Activated T-cell treated with anti-CD3 and anti-CD28 coated beads, Interleukin-2, amount 50 U/mL, for 72 hours (primary cell): ENCODE measurements at regions not wholly inside any gene's neighbourhood (a gene's known extent, or its start where the extent isn't known, plus 50 kb on each side); places are given as distances from the start of the nearest gene placed in this dataset.

Source experiments
- ATAC-seq, 2 donors: fragments of 150-1000 bp; cut with Tn5 transposase; replicated peaks in 1 of 2; 2 replicates each; pipeline ENCODE4 v1.10.0; 2021; ENCODE audit warnings: moderate library complexity in 2 of 2, mild to moderate bottlenecking in 1 of 2
- DNase-seq, 2 donors: peaks; one replicate each; pipeline ENCODE4 v3.0.0; 2021 to 2022; ENCODE audit warnings: mixed read lengths in 1 of 2
- H3K27ac Mint-ChIP-seq: one replicate; pipeline ENCODE4 v1.8.0; 2022; ENCODE audit warnings: mild to moderate bottlenecking, moderate library complexity, mixed read lengths
- H3K27me3 Mint-ChIP-seq: one replicate; pipeline ENCODE4 v1.8.0; 2022; ENCODE audit warnings: low read depth, mixed read lengths
- H3K36me3 Mint-ChIP-seq, 2 donors: one replicate each; pipeline ENCODE4 v1.8.0; 2022; ENCODE audit warnings: mixed read lengths in 2 of 2, mild to moderate bottlenecking in 1 of 2; ENCODE audit not compliant: insufficient read depth in 2 of 2
- H3K4me1 Mint-ChIP-seq: one replicate; pipeline ENCODE4 v1.8.0; 2022; ENCODE audit warnings: low read depth, mixed read lengths
- H3K4me3 Mint-ChIP-seq, 2 donors: one replicate each; pipeline ENCODE4 v1.8.0; 2022; ENCODE audit warnings: mild to moderate bottlenecking in 2 of 2, mixed read lengths in 2 of 2, moderate library complexity in 2 of 2
- H3K9me3 Mint-ChIP-seq, 2 donors: one replicate each; pipeline ENCODE4 v1.8.0; 2022; ENCODE audit warnings: mixed read lengths in 2 of 2

- no peaks in the 10 kb centered on the region for H3K9me3 Mint-ChIP-seq
- no peaks in the 10 kb centered on the region for H3K36me3 Mint-ChIP-seq
- H3K4me3 Mint-ChIP-seq = no peak overlapping the region
- peaks cover 6% of the 10 kb centered on the region for H3K27me3 Mint-ChIP-seq
- H3K27ac Mint-ChIP-seq = no peak overlapping the region
- H3K4me1 Mint-ChIP-seq = peaks cover 35% of the 10 kb centered on the region
- no peak for DNase-seq
- ATAC-seq = no peak
Observed at GRCh38 chr2:37830636-37831035, 94.5 kb upstream of the RMDN2 start.

GRCh38 chr2:37831081-37831780, 93.9 kb upstream of the RMDN2 start:
- ATAC-seq = no peak
- no peaks in the 10 kb centered on the region for H3K9me3 Mint-ChIP-seq

DNA sequence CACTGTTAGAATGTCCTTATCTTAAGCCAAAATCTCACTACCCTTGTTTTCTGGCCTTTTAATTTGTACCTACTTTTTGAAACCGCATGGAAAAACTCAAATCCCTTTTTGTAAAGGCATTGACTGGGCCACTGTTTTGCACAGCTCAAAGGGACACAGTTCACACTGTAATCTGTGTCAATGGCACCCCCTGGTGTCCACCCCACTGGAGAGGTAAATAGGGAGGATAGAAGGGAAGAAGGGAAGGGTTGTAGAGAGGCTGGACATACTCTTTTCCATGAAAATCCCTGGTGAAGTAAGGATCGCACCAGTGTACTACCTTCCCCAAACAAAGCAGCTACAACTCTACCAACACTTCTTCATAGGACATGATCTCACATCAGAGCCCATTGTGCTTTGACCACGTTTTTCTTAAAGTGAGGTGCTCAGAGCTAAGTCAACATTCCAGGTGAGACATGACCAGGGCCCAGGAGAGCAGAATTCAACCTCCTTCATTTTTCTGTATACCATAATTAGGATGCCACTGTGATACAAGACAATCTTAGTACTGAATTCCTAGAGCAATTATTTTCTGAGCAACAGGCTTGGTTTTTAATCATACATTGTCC, 92.4 kb upstream of the RMDN2 start:
- Mint-ChIP-seq H3K9me3 (no peaks in the 10 kb centered on the region), H3K27ac (peak overlapping the region; percentile 3), H3K36me3 (no peaks in the 10 kb centered on the region), H3K4me3 (no peak overlapping the region), H3K4me1 (peaks cover 46% of the 10 kb centered on the region), H3K27me3 (peaks cover under 1% of the 10 kb centered on the region)
- DNase-seq = peak; percentile 82 to 83
- peak; percentile 86 to 88 for ATAC-seq

More at GRCh38 chr2:37831081-37831780, 93.9 kb upstream of the RMDN2 start:
- Mint-ChIP-seq H3K4me1 (peaks cover 35% of the 10 kb centered on the region), H3K27ac (no peak overlapping the region), H3K36me3 (no peaks in the 10 kb centered on the region), H3K4me3 (no peak overlapping the region), H3K27me3 (peaks cover 6% of the 10 kb centered on the region)
- no peak for DNase-seq

DNA sequence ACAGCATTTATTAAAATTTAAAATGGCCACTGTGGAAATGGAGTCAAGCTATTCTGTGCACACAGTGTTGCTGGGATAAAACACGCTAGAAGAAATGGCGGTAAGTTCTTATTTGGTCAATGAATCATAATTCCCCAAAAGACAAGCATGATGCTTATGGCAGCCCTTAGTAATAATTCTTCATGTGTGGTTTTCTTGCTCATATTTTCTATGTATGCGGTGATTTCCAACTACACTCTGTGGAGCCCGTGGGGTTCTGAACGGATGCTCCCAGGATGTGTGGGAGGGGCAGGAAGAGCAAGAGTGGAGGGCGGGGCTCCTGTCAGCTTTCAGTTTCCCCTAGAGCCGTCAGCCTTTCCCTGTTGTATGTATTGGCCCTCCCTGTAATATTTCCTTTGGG, 91.7 kb upstream of the RMDN2 start:
- peak; percentile 77 to 83 for ATAC-seq
- peaks cover 49% of the 10 kb centered on the region for H3K4me1 Mint-ChIP-seq

DNA sequence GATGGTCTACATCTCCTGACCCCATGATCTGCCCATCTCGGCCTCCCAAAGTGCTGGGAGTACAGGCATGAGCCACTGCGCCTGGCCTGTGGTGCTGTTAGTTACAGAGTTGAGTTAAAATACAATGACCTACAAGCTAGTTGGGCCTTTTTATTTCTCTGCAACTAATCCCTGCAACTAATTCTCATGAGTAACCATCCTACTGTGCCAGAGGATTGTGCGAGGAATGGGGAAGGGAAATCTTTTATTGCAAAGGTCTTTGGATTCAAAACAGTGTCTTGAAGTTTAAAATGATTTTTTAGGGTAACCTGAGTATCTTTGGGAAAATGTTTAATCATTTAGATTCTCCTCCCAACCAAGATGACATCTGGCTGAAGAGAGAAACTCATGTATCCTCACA, 88.8 kb upstream of the RMDN2 start:
- H3K36me3 Mint-ChIP-seq = no peaks in the 10 kb centered on the region
- DNase-seq = no peak
- H3K27ac Mint-ChIP-seq = no peak overlapping the region
- no peak for ATAC-seq
- H3K4me3 Mint-ChIP-seq = no peak overlapping the region
- peaks cover 6% of the 10 kb centered on the region for H3K27me3 Mint-ChIP-seq
- H3K4me1 Mint-ChIP-seq = peaks cover 41% of the 10 kb centered on the region
- no peaks in the 10 kb centered on the region for H3K9me3 Mint-ChIP-seq

More for the DNA sequence above, 91.7 kb upstream of the RMDN2 start:
- peak; percentile 16 to 24 for DNase-seq
- H3K27me3 Mint-ChIP-seq = peaks cover 5% of the 10 kb centered on the region
- H3K27ac Mint-ChIP-seq = peak overlapping the region; percentile 3
- H3K4me3 Mint-ChIP-seq = peak overlapping the region in 1 of 2 donors; percentile 19
- no peaks in the 10 kb centered on the region for H3K36me3 Mint-ChIP-seq
- H3K9me3 Mint-ChIP-seq = no peaks in the 10 kb centered on the region

- Mint-ChIP-seq H3K4me1 (peaks cover 40% of the 10 kb centered on the region), H3K9me3 (no peaks in the 10 kb centered on the region), H3K27me3 (peaks cover 11% of the 10 kb centered on the region), H3K36me3 (no peaks in the 10 kb centered on the region), H3K27ac (no peak overlapping the region), H3K4me3 (no peak overlapping the region)
- DNase-seq (no peak), ATAC-seq (no peak)
Observed at GRCh38 chr2:37836711-37837110, 88.4 kb upstream of the RMDN2 start.

- Mint-ChIP-seq H3K4me3 (no peak overlapping the region), H3K36me3 (no peaks in the 10 kb centered on the region), H3K9me3 (no peaks in the 10 kb centered on the region), H3K27ac (no peak overlapping the region), H3K4me1 (peaks cover 35% of the 10 kb centered on the region), H3K27me3 (peaks cover 21% of the 10 kb centered on the region)
- DNase-seq (no peak), ATAC-seq (no peak)
Observed at GRCh38 chr2:37837628-37838328, 87.3 kb upstream of the RMDN2 start.

DNA sequence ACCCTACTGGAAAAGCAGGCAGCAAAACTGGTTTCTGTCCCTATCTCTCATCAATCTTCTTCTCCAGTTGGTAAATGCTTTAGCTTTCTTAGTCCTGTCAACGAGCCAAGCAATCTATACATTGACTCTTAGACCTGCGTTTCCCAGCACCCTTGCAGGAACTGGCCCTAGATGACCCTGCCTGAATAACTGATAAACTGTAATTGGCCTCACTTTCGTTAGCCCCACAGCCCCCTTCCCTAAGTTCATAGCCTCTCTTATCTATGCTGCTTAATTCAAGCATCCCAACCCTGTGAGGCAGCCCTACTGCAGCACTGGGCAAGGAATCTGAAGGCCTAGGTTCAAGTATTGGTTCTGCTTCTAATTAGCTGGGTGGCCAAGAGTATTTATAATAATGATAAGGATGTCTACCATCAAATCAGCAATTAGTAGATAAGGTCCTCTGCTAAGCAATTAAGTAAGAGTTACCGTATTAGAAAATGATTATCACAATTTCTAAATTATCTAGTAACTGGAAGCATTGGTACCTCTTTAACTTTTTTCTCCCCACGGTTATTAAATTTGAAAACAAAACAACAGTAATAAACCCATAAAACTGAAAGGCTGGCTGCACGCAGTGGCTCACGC, 86.4 kb upstream of the RMDN2 start:
- Mint-ChIP-seq H3K9me3 (no peaks in the 10 kb centered on the region), H3K36me3 (no peaks in the 10 kb centered on the region), H3K27ac (no peak overlapping the region), H3K4me3 (no peak overlapping the region), H3K27me3 (peaks cover 24% of the 10 kb centered on the region), H3K4me1 (peaks cover 26% of the 10 kb centered on the region)
- no peak for ATAC-seq
- no peak for DNase-seq

- Mint-ChIP-seq H3K4me3 (no peak overlapping the region), H3K27me3 (peaks cover 24% of the 10 kb centered on the region), H3K36me3 (no peaks in the 10 kb centered on the region), H3K9me3 (no peaks in the 10 kb centered on the region), H3K27ac (no peak overlapping the region), H3K4me1 (peaks cover 14% of the 10 kb centered on the region)
- no peak for DNase-seq
- no peak for ATAC-seq
Observed at GRCh38 chr2:37839991-37840390, 85.1 kb upstream of the RMDN2 start.

DNA sequence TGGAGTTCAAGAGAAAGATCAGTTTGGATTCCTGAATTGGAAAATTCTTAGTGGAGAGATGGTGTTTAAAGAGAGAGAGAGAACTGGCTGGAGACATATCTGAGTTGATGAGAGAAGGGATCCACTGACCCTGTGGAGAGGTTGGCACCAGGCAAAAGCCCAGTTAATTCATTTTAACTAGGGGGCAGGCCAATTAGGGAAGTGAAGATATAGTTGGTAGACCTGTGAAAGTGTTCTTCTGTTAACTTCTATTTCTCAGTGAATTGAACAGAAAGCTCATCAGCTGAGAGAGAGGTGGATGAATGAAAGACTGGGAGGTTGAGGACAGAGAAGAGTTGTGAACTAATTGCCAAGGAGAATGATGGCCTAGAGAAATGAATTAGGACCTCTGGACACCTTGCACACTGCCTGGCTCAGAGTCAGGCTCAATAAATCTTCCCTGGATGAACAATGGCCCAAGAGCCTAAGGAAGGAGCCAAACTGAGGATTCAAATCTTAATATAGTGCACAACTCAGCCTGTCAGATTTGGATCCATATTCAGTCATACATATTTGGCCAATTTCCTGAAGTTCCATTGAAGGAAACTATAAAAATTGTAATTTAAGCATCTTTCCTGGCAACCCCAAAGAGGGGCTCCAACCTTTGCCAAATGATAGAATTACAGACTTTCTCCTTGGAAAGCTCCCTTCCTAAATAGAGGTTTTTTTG, 82.2 kb upstream of the RMDN2 start:
- peaks cover 1% of the 10 kb centered on the region for H3K4me1 Mint-ChIP-seq
- no peaks in the 10 kb centered on the region for H3K9me3 Mint-ChIP-seq
- H3K4me3 Mint-ChIP-seq = no peak overlapping the region
- no peaks in the 10 kb centered on the region for H3K36me3 Mint-ChIP-seq
- no peak for DNase-seq
- peaks cover 22% of the 10 kb centered on the region for H3K27me3 Mint-ChIP-seq
- no peak overlapping the region for H3K27ac Mint-ChIP-seq
- no peak for ATAC-seq

GRCh38 chr2:37843556-37843955, 81.5 kb upstream of the RMDN2 start:
- DNase-seq (no peak), ATAC-seq (no peak)
- Mint-ChIP-seq H3K9me3 (no peaks in the 10 kb centered on the region), H3K27ac (no peak overlapping the region), H3K4me1 (no peaks in the 10 kb centered on the region), H3K36me3 (no peaks in the 10 kb centered on the region), H3K4me3 (no peak overlapping the region), H3K27me3 (peaks cover 19% of the 10 kb centered on the region)

DNA sequence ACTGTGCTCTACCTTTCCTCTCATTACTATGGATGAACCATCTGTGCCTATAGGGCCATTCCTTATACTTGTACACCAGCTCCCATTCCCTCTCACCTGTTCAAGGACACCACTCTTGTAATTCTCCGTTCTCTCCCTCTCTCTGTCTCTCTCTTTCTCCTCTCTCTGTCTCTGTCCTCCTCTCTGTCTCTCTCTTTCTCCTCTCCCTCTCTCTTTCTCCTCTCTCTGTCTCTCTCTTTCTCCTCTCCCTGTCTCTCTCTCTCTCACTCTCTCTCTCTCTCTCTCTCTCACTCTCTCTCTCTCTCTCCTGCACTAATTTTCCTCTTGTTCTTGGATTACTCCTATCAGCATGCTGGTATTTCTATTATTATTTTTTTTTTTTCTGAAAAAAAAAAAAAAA, 78.9 kb upstream of the RMDN2 start:
- Mint-ChIP-seq H3K4me3 (no peak overlapping the region), H3K9me3 (no peaks in the 10 kb centered on the region), H3K27me3 (peaks cover 18% of the 10 kb centered on the region), H3K27ac (no peak overlapping the region), H3K4me1 (peaks cover 10% of the 10 kb centered on the region), H3K36me3 (no peaks in the 10 kb centered on the region)
- no peak for ATAC-seq
- DNase-seq = no peak

DNA sequence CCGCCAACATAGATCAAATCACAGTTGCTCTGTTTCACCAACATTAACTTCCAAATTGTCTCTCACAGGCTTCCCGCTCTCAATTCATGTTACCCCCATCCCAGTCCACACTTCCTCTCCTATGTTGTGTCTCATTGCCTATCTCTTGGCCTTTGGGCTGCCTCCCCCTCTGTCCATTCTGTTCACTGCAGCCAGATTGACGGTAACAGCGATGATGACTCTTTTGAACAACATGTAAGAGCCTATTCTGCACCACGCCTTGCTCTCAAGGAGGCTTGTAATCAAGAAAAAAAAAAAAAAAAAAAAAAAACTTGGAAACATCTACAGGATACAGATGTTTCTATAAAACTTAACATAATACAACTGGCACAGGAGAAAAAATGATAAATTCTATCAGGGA, 77.3 kb upstream of the RMDN2 start:
- Mint-ChIP-seq H3K27me3 (peaks cover 2% of the 10 kb centered on the region), H3K4me1 (peaks cover 21% of the 10 kb centered on the region), H3K36me3 (no peaks in the 10 kb centered on the region), H3K4me3 (no peak overlapping the region), H3K9me3 (no peaks in the 10 kb centered on the region), H3K27ac (no peak overlapping the region)
- ATAC-seq (no peak), DNase-seq (no peak)
